ENCODE measurements at regions not wholly inside any gene's neighbourhood (a gene's known extent, or its start where the extent isn't known, plus 50 kb on each side); places are given as distances from the start of the nearest gene placed in this dataset.

DNA sequence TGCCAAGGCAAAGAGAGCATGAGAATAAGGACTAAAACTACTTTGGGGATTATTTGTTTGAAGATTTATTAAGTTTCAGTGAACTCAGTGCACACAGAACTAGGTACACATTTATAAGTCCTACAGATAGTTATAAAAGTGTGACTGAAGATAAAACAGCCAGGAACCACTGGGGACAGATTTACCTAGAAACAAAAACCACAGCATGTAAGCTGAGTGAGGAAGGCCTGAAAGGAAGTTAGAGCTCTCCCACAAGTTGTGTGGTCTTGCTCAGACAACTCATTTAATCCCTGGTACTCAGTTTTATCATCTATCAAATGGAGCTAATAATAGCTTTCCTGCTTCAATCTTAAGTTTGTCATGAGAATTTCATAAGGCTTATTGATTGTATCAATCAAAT, 311.2 kb upstream of the FAT3 start:
- Mint-ChIP-seq H3K36me3 (ENCODE audit: insufficient read depth in 2 of 2) (no peaks in the 10 kb centered on the region), H3K4me3 (no peak overlapping the region), H3K27me3 (ENCODE audit: low read depth) (no peaks in the 10 kb centered on the region), H3K27ac (no peak overlapping the region), H3K9me3 (peaks cover 8 to 11% of the 10 kb centered on the region in 2 donors), H3K4me1 (ENCODE audit: low read depth) (no peaks in the 10 kb centered on the region)
- DNase-seq = no peak
- ATAC-seq (replicated peaks in 1 of 2) = no peak

GRCh38 chr11:91912322-91912721, 312.3 kb upstream of the FAT3 start:
- Mint-ChIP-seq H3K36me3 (ENCODE audit: insufficient read depth in 2 of 2) (no peaks in the 10 kb centered on the region), H3K27me3 (ENCODE audit: low read depth) (no peaks in the 10 kb centered on the region), H3K27ac (no peak overlapping the region), H3K4me1 (ENCODE audit: low read depth) (no peaks in the 10 kb centered on the region), H3K4me3 (no peak overlapping the region), H3K9me3 (peaks cover 8 to 11% of the 10 kb centered on the region in 2 donors)
- no peak for ATAC-seq (replicated peaks in 1 of 2)
- DNase-seq = no peak

DNA sequence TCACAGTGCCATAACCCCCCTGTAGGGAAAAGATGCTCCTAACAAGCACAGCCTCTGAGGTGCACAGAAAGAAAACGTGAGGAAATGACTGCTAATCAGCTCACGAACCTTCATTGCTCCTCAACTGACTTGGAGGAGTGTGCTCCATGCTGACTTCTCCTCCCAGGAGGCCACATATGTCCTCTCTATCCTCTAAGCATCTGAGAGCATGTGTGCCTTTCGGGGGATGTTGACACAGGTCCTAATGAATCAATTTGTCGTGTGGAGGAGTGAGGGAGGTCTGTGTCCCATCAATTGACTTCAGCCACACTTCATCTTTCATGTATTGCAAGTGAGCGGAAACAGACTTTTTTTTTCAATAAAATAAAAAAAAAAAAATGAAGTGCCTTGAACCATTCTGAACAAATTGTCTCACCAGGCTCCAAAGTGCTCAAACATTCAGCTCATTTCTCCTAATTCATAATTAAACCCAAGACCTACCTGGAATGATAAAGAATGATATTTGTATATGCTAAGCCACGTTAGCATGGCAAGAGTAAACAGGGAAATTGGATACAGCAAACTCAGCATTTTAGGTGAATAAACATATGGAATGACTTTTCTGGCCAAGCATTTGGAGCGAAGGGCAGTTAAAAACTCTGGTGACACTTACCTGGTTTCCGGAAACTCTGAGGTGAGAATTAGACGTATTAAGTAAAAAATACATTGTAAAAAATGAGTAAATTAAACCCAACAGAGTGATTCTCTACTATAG, 317.6 kb upstream of the FAT3 start:
- H3K36me3 Mint-ChIP-seq (ENCODE audit: insufficient read depth in 2 of 2) = no peaks in the 10 kb centered on the region
- H3K27ac Mint-ChIP-seq = no peak overlapping the region
- no peaks in the 10 kb centered on the region for H3K4me1 Mint-ChIP-seq (ENCODE audit: low read depth)
- peaks cover 5 to 8% of the 10 kb centered on the region in 2 donors for H3K9me3 Mint-ChIP-seq
- no peaks in the 10 kb centered on the region for H3K27me3 Mint-ChIP-seq (ENCODE audit: low read depth)
- no peak overlapping the region for H3K4me3 Mint-ChIP-seq
- ATAC-seq (replicated peaks in 1 of 2) (no peak), DNase-seq (no peak)

DNA sequence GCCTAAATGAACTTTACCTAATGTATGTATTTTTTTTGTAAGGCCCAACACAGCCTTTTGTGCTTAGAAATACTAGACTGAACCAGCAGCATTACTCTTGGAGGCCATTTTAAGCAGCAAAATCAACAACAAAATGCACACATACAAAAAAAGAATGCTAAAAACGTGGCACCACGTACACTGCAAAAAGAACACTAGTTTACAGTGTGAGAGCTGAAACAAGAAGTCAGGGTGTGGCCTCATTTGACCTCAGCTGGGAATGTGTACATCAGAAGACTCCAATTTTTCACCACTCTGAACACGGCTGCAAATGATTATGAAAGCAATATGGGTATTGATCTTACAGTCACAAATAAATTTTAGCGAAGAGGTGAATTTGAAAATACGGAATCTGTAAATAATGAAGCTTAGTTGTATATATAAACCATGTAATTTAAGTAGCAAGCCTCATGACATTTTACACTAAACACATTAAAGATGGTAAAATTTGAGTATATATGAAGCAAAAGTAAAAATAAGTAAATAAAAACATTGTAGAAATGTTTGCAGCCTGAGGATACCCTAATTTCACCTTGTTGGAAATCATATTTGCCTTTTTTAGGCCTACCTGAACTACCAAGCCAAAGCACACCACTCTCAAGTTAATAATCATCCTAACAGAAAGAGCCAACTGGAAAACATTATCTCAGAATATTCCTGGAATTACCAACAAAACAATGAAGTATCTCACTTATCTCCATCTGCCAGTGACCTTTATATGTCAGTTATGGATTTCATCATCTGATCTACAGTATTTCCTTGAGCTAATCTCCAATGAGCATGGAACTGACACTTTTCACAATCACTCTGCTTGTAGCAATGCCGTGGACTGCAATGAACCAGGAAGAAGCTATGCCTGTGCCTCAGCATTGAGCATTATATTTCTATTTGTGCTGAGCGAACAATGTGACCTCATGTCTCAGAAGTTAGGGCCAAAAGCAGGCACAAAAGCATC, 319.5 kb upstream of the FAT3 start:
- H3K27me3 Mint-ChIP-seq (ENCODE audit: low read depth) = no peaks in the 10 kb centered on the region
- no peak for DNase-seq
- no peaks in the 10 kb centered on the region for H3K4me1 Mint-ChIP-seq (ENCODE audit: low read depth)
- H3K36me3 Mint-ChIP-seq (ENCODE audit: insufficient read depth in 2 of 2) = no peaks in the 10 kb centered on the region
- H3K9me3 Mint-ChIP-seq = peaks cover 9% of the 10 kb centered on the region in 2 donors
- ATAC-seq (replicated peaks in 1 of 2) = no peak
- no peak overlapping the region for H3K4me3 Mint-ChIP-seq
- no peak overlapping the region for H3K27ac Mint-ChIP-seq

DNA sequence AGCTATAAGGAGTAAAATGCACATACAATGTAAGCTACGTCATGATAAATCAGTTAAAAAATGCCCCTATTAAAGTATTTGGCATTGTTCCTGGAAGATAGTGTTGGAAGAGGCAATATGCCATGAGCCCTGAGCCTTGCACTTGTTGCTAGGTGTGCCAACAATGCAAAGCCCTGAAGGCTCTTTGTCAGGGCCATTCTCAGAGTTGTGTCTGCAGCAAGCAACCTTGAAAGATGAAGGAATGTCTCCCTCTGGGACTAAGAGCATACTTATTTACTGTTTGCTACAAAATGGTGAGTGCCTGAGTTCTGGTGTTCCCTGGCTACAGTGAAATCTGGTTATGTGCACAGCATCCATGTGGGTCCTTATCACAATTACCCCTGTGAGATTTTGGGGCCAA, 322.3 kb upstream of the FAT3 start:
- no peak for DNase-seq
- H3K9me3 Mint-ChIP-seq = peaks cover 4 to 7% of the 10 kb centered on the region in 2 donors
- no peaks in the 10 kb centered on the region for H3K27me3 Mint-ChIP-seq (ENCODE audit: low read depth)
- no peak overlapping the region for H3K27ac Mint-ChIP-seq
- ATAC-seq (replicated peaks in 1 of 2) = no peak
- no peaks in the 10 kb centered on the region for H3K4me1 Mint-ChIP-seq (ENCODE audit: low read depth)
- no peak overlapping the region for H3K4me3 Mint-ChIP-seq
- no peaks in the 10 kb centered on the region for H3K36me3 Mint-ChIP-seq (ENCODE audit: insufficient read depth in 2 of 2)

- H3K27me3 Mint-ChIP-seq (ENCODE audit: low read depth) = no peaks in the 10 kb centered on the region
- H3K36me3 Mint-ChIP-seq (ENCODE audit: insufficient read depth in 2 of 2) = no peaks in the 10 kb centered on the region
- ATAC-seq (replicated peaks in 1 of 2) (no peak), DNase-seq (no peak)
- H3K9me3 Mint-ChIP-seq = peaks cover 2 to 6% of the 10 kb centered on the region in 2 donors
- H3K4me3 Mint-ChIP-seq = no peak overlapping the region
- no peak overlapping the region for H3K27ac Mint-ChIP-seq
- no peaks in the 10 kb centered on the region for H3K4me1 Mint-ChIP-seq (ENCODE audit: low read depth)
Observed at GRCh38 chr11:91880660-91881059, 344.0 kb upstream of the FAT3 start.

- no peaks in the 10 kb centered on the region for H3K4me1 Mint-ChIP-seq (ENCODE audit: low read depth)
- no peak overlapping the region for H3K27ac Mint-ChIP-seq
- peaks cover 2 to 4% of the 10 kb centered on the region in 2 donors for H3K9me3 Mint-ChIP-seq
- DNase-seq = no peak
- H3K4me3 Mint-ChIP-seq = no peak overlapping the region
- ATAC-seq (replicated peaks in 1 of 2) = no peak
- H3K36me3 Mint-ChIP-seq (ENCODE audit: insufficient read depth in 2 of 2) = no peaks in the 10 kb centered on the region
- H3K27me3 Mint-ChIP-seq (ENCODE audit: low read depth) = no peaks in the 10 kb centered on the region
Observed at GRCh38 chr11:91876746-91877145, 347.9 kb upstream of the FAT3 start.

DNA sequence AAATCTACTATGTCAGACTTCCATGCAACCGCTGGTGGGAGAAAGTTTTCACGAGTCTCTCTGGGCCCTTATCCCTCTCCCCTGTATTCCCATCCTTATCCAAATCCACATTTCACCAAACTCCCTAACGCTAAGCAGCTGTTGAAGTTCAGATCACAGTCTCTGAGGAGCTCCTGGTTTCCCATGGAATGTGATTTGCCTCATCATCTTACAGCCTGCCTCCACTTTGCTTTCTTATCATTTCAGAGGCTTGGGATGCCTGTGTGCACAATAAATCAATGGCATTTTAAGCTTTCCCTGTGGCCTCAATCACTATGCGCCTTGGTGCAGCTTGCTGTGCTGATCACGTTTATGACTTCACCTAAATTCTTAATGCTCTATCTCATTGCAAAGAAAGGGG, 352.4 kb upstream of the FAT3 start:
- Mint-ChIP-seq H3K9me3 (peaks cover 12 to 19% of the 10 kb centered on the region in 2 donors), H3K4me3 (no peak overlapping the region), H3K36me3 (ENCODE audit: insufficient read depth in 2 of 2) (no peaks in the 10 kb centered on the region), H3K27ac (no peak overlapping the region), H3K27me3 (ENCODE audit: low read depth) (no peaks in the 10 kb centered on the region), H3K4me1 (ENCODE audit: low read depth) (no peaks in the 10 kb centered on the region)
- no peak for DNase-seq
- no peak for ATAC-seq (replicated peaks in 1 of 2)

- Mint-ChIP-seq H3K9me3 (peaks cover 11 to 19% of the 10 kb centered on the region in 2 donors), H3K27ac (no peak overlapping the region), H3K4me1 (ENCODE audit: low read depth) (no peaks in the 10 kb centered on the region), H3K27me3 (ENCODE audit: low read depth) (no peaks in the 10 kb centered on the region), H3K36me3 (ENCODE audit: insufficient read depth in 2 of 2) (no peaks in the 10 kb centered on the region), H3K4me3 (no peak overlapping the region)
- DNase-seq (no peak), ATAC-seq (replicated peaks in 1 of 2) (no peak)
Observed at GRCh38 chr11:91871791-91872190, 352.8 kb upstream of the FAT3 start.

DNA sequence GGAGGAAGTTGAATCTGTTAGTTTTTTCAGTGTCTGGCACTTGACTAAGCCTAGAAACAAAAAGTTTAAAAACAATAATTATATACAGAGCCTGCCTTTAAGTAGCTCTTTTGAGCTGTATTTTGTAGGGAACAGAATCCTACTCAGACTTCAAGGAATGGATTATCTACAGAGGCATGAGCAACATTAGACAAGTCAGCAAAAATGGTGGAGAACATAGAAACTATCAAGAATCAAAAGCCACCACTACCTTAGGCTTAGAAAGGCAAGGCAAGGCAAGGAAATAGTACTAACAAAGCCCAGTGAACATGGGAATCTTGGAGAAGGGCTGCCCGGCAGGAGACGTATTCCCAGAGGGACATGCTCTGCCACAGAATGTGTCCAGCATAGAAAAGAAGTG, 353.6 kb upstream of the FAT3 start:
- DNase-seq (no peak), ATAC-seq (replicated peaks in 1 of 2) (no peak)
- Mint-ChIP-seq H3K36me3 (ENCODE audit: insufficient read depth in 2 of 2) (no peaks in the 10 kb centered on the region), H3K4me1 (ENCODE audit: low read depth) (no peaks in the 10 kb centered on the region), H3K27me3 (ENCODE audit: low read depth) (no peaks in the 10 kb centered on the region), H3K9me3 (peaks cover 15 to 22% of the 10 kb centered on the region in 2 donors), H3K27ac (no peak overlapping the region), H3K4me3 (no peak overlapping the region)

GRCh38 chr11:91869686-91870085, 354.9 kb upstream of the FAT3 start:
- peaks cover 17 to 25% of the 10 kb centered on the region in 2 donors for H3K9me3 Mint-ChIP-seq
- H3K36me3 Mint-ChIP-seq (ENCODE audit: insufficient read depth in 2 of 2) = no peaks in the 10 kb centered on the region
- no peaks in the 10 kb centered on the region for H3K27me3 Mint-ChIP-seq (ENCODE audit: low read depth)
- DNase-seq (no peak), ATAC-seq (replicated peaks in 1 of 2) (no peak)
- no peaks in the 10 kb centered on the region for H3K4me1 Mint-ChIP-seq (ENCODE audit: low read depth)
- H3K27ac Mint-ChIP-seq = no peak overlapping the region
- H3K4me3 Mint-ChIP-seq = no peak overlapping the region

DNA sequence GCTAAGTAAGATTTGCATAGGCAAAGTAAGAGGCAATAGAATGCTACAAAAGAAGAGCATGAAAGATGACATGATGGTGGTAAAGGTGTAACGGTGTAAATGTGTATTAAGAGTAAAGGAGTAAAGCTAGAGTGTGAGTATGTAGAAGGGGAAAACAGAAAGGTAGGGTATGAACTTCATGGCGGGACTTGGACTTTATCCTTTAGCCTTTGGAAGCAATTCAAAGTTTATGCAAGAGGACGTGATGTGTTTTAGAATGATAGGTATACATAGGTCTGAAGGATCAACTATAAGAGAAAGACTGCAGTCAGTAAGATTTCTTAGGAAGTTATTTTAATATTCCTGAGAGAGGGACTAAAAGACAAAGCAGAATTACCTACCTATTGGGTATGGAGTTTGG, 358.0 kb upstream of the FAT3 start:
- H3K27ac Mint-ChIP-seq = no peak overlapping the region
- no peak overlapping the region for H3K4me3 Mint-ChIP-seq
- DNase-seq (no peak), ATAC-seq (replicated peaks in 1 of 2) (no peak)
- peaks cover 17 to 25% of the 10 kb centered on the region in 2 donors for H3K9me3 Mint-ChIP-seq
- no peaks in the 10 kb centered on the region for H3K36me3 Mint-ChIP-seq (ENCODE audit: insufficient read depth in 2 of 2)
- no peaks in the 10 kb centered on the region for H3K27me3 Mint-ChIP-seq (ENCODE audit: low read depth)
- H3K4me1 Mint-ChIP-seq (ENCODE audit: low read depth) = no peaks in the 10 kb centered on the region

DNA sequence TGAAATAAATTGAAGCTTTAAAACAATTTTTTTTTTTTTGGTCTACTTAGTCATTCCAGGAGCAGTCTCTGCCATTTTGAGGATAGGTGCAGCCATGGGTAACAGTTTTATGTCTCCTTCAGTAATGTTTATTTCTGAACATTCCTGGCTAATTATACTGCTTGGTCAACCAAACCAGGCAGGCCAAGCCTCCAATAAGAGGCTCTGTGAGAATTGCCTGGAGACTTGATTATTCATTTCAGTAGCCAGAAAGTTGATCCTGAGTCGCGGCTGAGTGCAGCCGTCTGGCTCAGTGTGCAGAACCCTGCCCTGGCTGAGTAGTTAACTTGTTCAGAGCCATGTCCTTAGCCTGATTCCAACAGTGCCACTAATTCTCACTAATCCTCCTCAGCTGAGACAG, 364.0 kb upstream of the FAT3 start:
- ATAC-seq (replicated peaks in 1 of 2) = no peak
- no peaks in the 10 kb centered on the region for H3K27me3 Mint-ChIP-seq (ENCODE audit: low read depth)
- no peak overlapping the region for H3K4me3 Mint-ChIP-seq

More for the DNA sequence above, 364.0 kb upstream of the FAT3 start:
- H3K36me3 Mint-ChIP-seq (ENCODE audit: insufficient read depth in 2 of 2) = no peaks in the 10 kb centered on the region
- H3K27ac Mint-ChIP-seq = no peak overlapping the region
- H3K4me1 Mint-ChIP-seq (ENCODE audit: low read depth) = no peaks in the 10 kb centered on the region
- peaks cover 4 to 7% of the 10 kb centered on the region in 2 donors for H3K9me3 Mint-ChIP-seq
- DNase-seq = no peak

Measured in activated T-cell treated with anti-CD3 and anti-CD28 coated beads, Interleukin-2, amount 50 U/mL, for 72 hours (primary cell).